ENCODE measurements at regions not wholly inside any gene's neighbourhood (a gene's known extent, or its start where the extent isn't known, plus 50 kb on each side); places are given as distances from the start of the nearest gene placed in this dataset.

DNA sequence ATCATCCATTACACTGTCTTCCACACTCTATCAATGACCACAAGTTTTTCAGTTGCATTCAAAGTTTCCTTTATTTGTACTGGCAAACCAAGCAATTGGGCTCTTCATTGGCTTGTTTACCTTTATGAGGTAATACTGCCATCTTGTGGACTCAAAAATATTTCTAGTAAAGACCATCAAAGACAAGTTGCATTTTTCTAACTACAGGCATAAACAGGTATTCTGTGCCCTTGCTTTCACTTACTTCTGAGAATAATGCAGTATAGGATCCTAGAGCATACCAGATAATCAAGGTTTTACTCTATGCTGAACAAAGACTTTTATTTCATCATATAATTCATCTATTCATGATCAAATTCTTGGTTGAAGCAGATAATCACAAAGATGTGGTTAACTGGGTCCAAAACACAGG lies 173.7 kb upstream of the POU5F2 start:
- no peaks in the 10 kb centered on the region for H3K36me3 ChIP-seq
- no peaks in the 10 kb centered on the region for H3K9me3 ChIP-seq
- no peak overlapping the region for H3K4me3 ChIP-seq
- no peak for DNase-seq
- no peaks in the 10 kb centered on the region for H3K27me3 ChIP-seq

- Histone ChIP-seq H3K36me3 (no peaks in the 10 kb centered on the region), H3K9me3 (no peaks in the 10 kb centered on the region), H3K4me3 (no peak overlapping the region), H3K27me3 (no peaks in the 10 kb centered on the region)
- no peak for DNase-seq
These were observed 170.2 kb upstream of the POU5F2 start for GRCh38 chr5:93911609-93912008.

- no peak overlapping the region for H3K4me3 ChIP-seq
- H3K27me3 ChIP-seq: no peaks in the 10 kb centered on the region
- DNase-seq: no peak
- no peaks in the 10 kb centered on the region for H3K9me3 ChIP-seq
- no peaks in the 10 kb centered on the region for H3K36me3 ChIP-seq
These were observed 168.0 kb upstream of the POU5F2 start for GRCh38 chr5:93909356-93909755.

DNA sequence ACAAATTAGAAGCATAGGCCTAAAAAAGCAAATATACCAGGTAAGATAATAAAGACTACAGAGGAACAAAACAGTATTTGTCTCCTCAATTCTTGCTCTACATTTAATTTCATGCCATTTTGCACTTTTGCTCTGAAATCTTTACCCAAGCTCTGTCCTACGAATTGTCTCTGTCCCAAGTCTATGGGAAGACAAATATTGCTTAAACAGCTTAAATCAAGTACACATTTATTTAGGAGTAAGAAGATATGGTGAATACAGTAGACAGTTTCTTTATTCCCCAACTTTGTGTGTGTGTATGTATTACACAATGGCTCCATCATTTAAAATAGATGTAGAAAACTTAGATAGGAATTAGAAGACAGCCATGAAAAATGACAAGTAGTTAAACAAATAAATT lies 163.5 kb upstream of the POU5F2 start:
- Histone ChIP-seq H3K9me3 (no peaks in the 10 kb centered on the region), H3K4me3 (no peak overlapping the region), H3K36me3 (no peaks in the 10 kb centered on the region), H3K27me3 (no peaks in the 10 kb centered on the region)
- no peak for DNase-seq

DNA sequence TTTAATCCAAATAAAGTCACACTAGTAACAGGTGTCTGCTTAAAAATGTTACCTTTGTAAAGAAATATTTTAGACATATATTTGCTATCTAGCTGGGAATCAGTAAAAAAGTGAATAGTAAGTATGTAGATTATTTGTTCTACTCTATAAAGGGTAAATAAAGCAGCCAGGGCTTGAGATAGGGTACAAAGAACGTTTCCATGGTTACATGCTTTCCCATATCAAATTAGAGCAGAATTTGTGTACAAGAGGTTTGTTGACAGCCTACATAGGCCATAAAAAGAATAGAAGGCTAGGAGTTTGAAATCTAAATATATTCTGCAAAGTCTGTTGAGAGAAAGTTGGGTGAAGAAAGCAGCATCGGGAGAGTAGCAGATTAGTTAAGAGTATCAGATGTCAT lies 160.9 kb upstream of the POU5F2 start:
- H3K9me3 ChIP-seq: no peaks in the 10 kb centered on the region
- no peaks in the 10 kb centered on the region for H3K36me3 ChIP-seq
- DNase-seq: no peak
- no peak overlapping the region for H3K4me3 ChIP-seq
- no peaks in the 10 kb centered on the region for H3K27me3 ChIP-seq

- no peaks in the 10 kb centered on the region for H3K36me3 ChIP-seq
- H3K9me3 ChIP-seq: no peaks in the 10 kb centered on the region
- no peaks in the 10 kb centered on the region for H3K27me3 ChIP-seq
- no peak overlapping the region for H3K4me3 ChIP-seq
- DNase-seq: no peak
These were observed 157.7 kb upstream of the POU5F2 start for GRCh38 chr5:93899026-93899600.

DNA sequence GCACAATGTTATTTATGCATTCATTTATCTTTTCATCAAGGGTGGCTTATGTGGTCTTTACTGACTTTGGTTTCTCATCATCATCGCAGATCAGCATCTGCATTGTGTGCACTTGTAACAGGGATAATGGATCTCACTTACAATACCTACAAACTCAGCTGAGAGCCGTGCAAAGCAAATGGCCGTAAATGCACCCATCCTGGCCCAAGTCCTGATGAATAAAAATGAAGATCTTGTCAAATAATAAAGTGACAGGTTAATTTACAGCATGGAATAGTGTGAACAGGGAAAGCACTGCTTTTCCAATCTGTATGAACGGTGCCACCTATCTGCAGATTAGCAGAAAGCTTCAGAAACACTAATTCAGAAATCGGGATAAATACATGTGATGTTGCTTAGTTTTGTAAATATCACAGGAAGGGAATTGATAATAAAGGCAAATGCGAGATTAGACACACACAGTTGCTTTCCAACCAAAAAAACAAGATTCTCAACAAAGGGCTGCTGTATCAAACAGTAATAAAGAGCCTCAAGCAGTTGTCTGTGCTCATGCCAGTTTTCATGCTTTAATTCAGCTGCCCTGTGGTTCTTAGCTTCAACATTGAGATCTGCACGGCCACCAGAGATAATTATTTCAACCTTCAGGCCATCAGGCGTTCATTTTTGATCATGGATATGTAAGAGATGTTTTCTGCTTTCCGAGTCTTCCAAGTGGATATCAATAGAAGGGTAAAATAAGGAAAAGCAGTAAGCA lies 153.4 kb upstream of the POU5F2 start:
- H3K27me3 ChIP-seq: no peaks in the 10 kb centered on the region
- H3K36me3 ChIP-seq: no peaks in the 10 kb centered on the region
- no peak for DNase-seq
- H3K4me3 ChIP-seq: no peak overlapping the region
- H3K9me3 ChIP-seq: no peaks in the 10 kb centered on the region

DNA sequence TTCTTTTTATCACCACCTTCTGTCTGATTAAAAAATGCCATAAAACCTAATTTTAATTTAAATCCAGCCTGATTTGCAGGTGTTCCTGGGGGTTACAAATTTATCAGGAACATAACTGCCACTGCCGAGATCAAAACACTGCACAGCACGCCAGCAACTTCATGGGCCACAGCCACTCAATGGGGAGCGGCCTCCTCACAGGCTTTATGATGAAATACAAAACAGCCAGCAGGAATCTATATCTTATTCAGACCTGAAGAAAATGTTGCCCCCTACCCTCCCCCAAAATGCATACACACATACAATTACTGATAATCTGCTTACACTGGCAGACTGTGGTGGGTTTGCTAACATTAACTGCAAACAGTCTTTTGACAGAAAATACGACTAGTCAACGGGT lies 151.7 kb upstream of the POU5F2 start:
- no peaks in the 10 kb centered on the region for H3K36me3 ChIP-seq
- H3K4me3 ChIP-seq: no peak overlapping the region
- DNase-seq: no peak
- H3K27me3 ChIP-seq: no peaks in the 10 kb centered on the region
- H3K9me3 ChIP-seq: no peaks in the 10 kb centered on the region

DNA sequence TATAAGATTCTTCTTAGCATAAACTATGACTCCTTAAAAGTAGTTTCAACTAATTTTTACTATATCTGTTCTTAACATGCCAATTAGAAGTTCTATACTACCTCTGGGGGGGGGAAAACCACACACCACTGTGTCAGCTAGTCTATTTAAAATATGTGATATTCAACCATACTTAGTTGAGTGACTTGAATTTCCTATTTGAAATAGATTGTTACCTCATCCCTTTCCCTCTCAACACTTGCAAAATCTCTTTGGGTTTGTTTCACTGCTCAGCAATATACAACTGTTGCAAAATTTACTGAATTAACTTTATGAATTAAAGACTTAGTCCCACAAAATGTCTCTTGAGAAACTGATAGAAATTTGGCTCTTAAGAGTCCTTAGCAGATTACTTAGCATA lies 151.1 kb upstream of the POU5F2 start:
- H3K9me3 ChIP-seq: no peaks in the 10 kb centered on the region
- no peaks in the 10 kb centered on the region for H3K27me3 ChIP-seq
- no peak overlapping the region for H3K4me3 ChIP-seq
- no peaks in the 10 kb centered on the region for H3K36me3 ChIP-seq
- no peak for DNase-seq

- DNase-seq: no peak
- Histone ChIP-seq H3K9me3 (no peaks in the 10 kb centered on the region), H3K27me3 (no peaks in the 10 kb centered on the region), H3K4me3 (no peak overlapping the region), H3K36me3 (no peaks in the 10 kb centered on the region)
These were observed 150.4 kb upstream of the POU5F2 start for GRCh38 chr5:93891491-93892480.

DNA sequence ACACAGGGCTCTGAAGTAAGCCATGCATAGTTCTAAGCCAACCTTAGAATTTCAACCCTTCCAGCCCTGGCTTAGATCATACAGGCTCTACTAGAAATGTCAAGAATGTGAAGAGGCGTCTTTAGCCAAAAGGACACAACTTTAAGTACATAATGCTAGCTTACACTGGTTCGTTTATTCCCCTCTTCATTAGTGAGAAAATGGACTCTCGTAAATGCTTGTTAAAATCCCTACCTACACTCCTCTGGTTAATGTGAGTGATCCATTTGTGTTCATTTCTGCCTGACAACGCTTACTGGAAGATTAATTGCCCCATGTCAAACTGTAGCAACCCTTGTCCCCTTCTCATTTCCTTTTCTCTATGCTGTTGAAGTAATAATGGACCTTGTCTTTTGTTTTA lies 149.3 kb upstream of the POU5F2 start:
- DNase-seq: no peak
- Histone ChIP-seq H3K9me3 (no peaks in the 10 kb centered on the region), H3K4me3 (no peak overlapping the region)

GRCh38 chr5:93887678-93888077 lies 146.3 kb upstream of the POU5F2 start:
- Histone ChIP-seq H3K27me3 (no peaks in the 10 kb centered on the region), H3K4me3 (no peak overlapping the region), H3K36me3 (no peaks in the 10 kb centered on the region), H3K9me3 (no peaks in the 10 kb centered on the region)
- DNase-seq: no peak

More for the DNA sequence above, 149.3 kb upstream of the POU5F2 start:
- Histone ChIP-seq H3K36me3 (no peaks in the 10 kb centered on the region), H3K27me3 (no peaks in the 10 kb centered on the region)

- Histone ChIP-seq H3K36me3 (no peaks in the 10 kb centered on the region), H3K27me3 (no peaks in the 10 kb centered on the region), H3K9me3 (no peaks in the 10 kb centered on the region), H3K4me3 (no peak overlapping the region)
- DNase-seq: no peak
These were observed 145.5 kb upstream of the POU5F2 start for GRCh38 chr5:93886917-93887361.

GRCh38 chr5:93886098-93886806 lies 144.9 kb upstream of the POU5F2 start:
- DNase-seq: no peak
- Histone ChIP-seq H3K9me3 (no peaks in the 10 kb centered on the region), H3K27me3 (no peaks in the 10 kb centered on the region), H3K36me3 (no peaks in the 10 kb centered on the region), H3K4me3 (no peak overlapping the region)

GRCh38 chr5:93884254-93884653 lies 142.9 kb upstream of the POU5F2 start:
- Histone ChIP-seq H3K9me3 (no peaks in the 10 kb centered on the region), H3K36me3 (no peaks in the 10 kb centered on the region), H3K27me3 (no peaks in the 10 kb centered on the region), H3K4me3 (no peak overlapping the region)
- no peak for DNase-seq

DNA sequence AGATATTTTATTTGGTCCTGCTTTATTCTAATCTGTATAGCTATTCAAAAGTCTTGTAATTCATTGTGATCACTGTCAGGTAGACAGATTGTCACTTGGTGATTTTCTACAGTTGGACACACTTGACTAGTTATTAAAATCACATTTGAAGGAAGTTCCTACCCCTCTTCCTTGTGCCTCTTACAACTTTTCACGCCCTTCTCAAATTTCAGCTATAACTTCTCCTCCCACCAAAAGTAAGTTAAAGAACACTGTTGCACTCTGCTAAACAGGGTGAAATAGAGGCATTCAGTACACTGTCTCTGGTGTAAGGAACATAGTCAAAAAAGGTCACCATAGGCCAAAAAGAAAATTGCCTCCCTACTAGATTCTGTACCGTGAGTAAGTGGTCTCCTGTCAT lies 142.1 kb upstream of the POU5F2 start:
- DNase-seq: no peak
- no peak overlapping the region for H3K4me3 ChIP-seq
- H3K9me3 ChIP-seq: no peaks in the 10 kb centered on the region
- H3K36me3 ChIP-seq: no peaks in the 10 kb centered on the region
- no peaks in the 10 kb centered on the region for H3K27me3 ChIP-seq

DNA sequence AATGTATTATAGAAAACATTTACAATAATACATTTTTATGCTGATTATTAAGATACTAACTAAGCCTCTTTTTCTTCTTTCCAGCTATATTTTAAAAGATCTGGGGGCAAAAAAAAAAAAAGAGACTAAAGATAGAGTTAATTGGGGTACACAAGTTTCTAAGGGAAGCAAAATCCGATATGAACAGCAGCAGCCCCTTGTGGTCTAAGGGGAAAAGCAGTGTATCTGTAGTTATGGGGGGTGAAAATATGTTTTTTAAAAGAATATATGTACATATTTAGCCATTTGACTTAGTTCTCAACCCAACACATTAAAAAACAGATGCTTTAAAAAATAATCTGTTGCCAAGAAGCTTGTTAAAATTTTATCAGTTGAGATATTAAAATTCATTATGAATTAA lies 134.3 kb upstream of the POU5F2 start:
- no peaks in the 10 kb centered on the region for H3K27me3 ChIP-seq
- no peak for DNase-seq
- no peaks in the 10 kb centered on the region for H3K36me3 ChIP-seq
- no peak overlapping the region for H3K4me3 ChIP-seq
- H3K9me3 ChIP-seq: no peaks in the 10 kb centered on the region

Data from MG63 (cell line).